Stimulated activated CD4-positive, alpha-beta T cell treated with anti-CD3 and anti-CD28 coated beads, TNF-alpha, amount 100 ng/mL, for 1 hour (primary cell): ENCODE measurements at regions not wholly inside any gene's neighbourhood (a gene's known extent, or its start where the extent isn't known, plus 50 kb on each side); places are given as distances from the start of the nearest gene placed in this dataset.
"Not testable (repeated sequence)": the region's sequence is repeated elsewhere in the genome, so short reads cannot be mapped to it uniquely, and the experiment has no call there.

Experiments
- DNase-seq, 3 donors: peaks; one replicate each; pipeline ENCODE4 v3.0.0-alpha.2; 2020; ENCODE audit warnings: low read depth in 3 of 3, low spot score in 1 of 3

DNA sequence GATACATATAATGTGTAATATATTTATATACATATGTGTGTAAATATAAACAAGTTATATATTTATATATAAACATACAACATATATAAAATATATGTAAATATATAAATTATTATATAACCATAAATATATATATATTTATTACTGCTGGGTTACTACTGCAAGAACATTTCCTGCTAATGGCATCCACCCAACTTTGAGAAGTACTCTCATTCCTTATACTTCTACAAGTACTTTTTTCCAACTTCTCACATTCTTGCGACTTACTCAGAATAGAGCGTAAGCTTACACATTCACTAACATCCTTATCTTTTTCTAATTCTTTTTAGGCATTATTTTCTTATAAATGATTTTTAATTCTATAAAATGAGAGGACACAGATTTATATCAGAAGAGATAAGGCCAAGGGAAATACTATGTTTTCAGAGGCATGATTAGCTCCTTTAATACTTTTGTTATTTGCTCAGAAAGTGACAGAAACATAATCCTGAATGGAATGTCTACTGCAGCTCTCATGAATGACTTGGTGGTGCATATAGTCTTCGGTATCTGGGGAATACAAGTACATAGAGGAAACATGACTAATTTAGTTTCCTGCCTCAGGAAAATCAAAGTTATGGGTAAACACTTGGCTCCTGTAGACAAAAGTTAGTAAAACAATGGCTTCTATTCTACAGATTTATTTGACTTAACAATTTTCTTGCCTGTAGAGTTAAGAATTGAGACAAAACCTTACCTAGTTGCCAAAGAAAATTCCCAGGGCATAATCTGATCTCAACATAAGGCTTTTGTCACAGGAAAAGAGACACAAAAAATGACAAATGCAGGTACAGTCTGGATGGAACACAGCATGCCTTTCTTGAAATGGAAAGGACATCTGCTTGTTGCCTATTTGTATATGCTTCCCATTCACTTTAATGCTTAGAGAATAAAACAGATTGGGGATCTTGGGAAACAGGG, 453.9 kb downstream of the SQOR start:
- DNase-seq: no peak

DNA sequence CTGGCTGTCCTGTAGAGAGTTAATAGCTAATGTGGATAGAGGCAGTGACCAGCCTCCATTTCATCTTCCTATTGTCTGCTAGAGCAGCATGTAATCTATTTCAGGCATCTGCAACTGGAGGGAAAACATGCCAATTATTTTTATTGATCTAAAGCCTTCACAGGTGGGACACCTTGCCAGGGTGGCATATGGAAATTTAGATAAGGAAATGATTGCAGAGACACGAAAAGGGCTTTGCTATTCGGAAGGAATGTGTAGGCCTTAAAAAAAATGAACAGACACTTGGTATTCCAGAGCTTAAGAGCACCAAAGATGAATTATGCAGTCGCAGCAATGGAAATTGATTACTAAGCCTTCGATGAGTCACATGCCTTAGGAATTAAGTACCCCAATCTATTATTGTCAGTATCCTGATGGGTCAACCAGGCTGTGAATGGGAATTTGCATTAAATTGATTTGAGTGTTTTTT, 454.7 kb downstream of the SQOR start:
- no peak for DNase-seq

DNA sequence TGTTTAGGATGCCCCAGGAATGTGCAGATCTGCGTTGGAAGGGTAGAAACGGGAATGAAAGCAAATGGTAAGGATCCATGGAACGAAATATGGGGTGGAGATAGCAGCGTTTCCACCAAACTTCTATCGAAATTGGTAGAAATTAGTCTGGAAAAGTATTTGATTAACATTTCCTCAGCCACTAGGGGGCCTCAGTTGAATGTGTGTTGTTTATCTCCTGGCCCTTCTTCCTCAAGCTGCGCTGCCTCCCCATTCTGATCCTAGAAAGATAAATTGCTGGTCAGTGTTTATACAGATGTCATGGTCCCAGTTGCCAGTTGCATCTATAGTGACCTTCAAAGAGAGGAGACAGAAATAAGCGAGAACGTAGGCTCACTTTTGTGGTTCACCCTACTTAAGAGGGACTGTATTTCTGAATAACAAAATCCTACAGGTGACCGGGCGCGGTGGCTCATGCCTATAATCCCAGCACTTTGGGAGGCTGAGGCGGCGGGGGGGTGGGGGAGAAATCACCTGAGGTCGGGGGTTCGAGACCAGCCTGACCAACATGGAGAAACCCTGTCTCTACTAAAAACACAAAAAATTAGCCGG, 457.1 kb downstream of the SQOR start:
- DNase-seq: no peak

DNA sequence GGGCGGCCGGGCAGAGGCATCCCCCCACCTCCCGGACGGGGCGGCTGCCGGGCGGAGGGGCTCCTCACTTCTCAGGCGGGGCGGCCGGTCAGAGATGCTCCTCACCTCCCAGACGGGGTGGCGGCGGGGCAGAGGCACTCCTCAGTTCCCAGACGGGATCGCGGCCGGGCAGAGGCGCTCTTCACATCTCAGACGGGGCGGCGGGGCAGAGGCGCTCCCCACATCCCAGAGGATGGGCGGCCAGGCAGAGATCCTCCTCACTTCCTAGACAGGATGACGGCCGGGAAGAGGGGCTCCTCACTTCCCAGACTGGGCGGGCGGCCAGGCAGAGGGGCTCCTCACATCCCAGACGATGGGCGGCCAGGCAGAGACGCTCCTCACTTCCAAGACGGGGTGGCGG, 463.2 kb downstream of the SQOR start:
- not testable (repeated sequence) for DNase-seq

GRCh38 chr15:46110755-46111154, 475.9 kb downstream of the SQOR start:
- DNase-seq: no peak

- no peak for DNase-seq
These were observed 476.9 kb downstream of the SQOR start for GRCh38 chr15:46111730-46112129.

DNA sequence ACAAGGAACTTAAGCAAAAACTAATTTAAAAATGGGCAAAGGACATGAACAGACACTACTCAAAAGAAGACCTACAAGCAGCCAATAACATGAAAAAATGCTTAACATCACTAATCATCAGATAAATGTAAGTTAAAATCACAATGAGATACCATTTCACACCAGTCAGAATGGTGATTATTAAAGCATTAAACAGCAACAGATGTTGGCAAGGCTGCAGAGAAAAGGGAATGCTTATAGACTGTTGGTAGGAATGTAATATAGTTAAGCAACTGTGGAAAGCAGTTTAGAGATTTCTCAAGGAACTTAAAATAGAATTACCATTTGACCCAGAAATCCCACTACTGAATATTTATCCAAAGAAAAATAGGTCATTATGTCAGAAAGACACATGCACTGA, 482.2 kb downstream of the SQOR start:
- DNase-seq: no peak

- no peak for DNase-seq
These were observed 485.9 kb downstream of the SQOR start for GRCh38 chr15:46120713-46121112.

DNA sequence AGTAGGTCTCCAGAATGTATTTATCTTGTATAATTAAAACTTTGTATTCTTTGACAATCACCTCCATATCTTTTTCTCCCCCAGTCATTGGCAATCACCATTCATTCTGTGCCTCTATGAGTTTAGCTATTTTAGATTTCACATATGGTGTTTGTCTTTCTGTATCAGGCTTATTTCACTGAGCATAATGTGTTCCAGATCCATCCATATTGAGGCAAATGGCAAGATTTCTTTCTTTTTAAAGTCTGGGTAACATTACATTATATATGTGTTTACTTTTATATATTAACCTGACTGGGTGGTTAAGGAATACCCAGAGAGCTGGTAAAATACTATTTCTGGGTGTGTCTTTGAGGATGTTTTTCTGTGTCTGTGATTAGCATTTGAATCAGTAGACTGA, 486.6 kb downstream of the SQOR start:
- DNase-seq: no peak

GRCh38 chr15:46126581-46126980, 491.8 kb downstream of the SQOR start:
- no peak for DNase-seq

DNA sequence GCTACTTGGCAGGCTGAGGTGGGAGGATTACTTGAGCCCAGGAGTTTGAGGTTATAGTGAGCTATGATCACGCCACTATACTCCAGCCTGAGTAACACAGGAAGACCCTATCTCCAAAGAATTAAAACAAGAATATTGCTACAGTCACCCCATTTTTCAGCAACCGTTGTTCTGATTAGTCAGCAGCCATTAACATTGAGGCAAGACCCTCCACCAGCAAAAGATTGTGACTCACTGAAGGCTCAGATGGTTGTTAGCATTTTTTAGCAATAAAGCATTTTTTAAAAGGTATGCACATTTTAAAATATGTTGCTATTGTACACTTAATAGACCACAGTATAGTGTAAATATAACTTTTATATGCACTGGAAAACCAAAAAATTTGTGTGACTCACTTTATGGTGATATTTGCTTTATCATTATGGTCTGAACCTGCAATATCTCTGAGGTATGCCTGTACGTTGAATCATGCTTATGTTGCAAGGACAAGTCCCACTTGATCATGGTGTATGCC, 492.6 kb downstream of the SQOR start:
- no peak for DNase-seq

- DNase-seq: no peak
These were observed 494.3 kb downstream of the SQOR start for GRCh38 chr15:46129145-46129544.

- DNase-seq: no peak
These were observed 497.0 kb downstream of the SQOR start for GRCh38 chr15:46131876-46132275.

- DNase-seq: no peak
These were observed 502.6 kb downstream of the SQOR start for GRCh38 chr15:46137443-46137842.

GRCh38 chr15:46146002-46146401, 511.2 kb downstream of the SQOR start:
- DNase-seq: no peak

- DNase-seq: no peak
These were observed 512.1 kb downstream of the SQOR start for GRCh38 chr15:46146915-46147314.

DNA sequence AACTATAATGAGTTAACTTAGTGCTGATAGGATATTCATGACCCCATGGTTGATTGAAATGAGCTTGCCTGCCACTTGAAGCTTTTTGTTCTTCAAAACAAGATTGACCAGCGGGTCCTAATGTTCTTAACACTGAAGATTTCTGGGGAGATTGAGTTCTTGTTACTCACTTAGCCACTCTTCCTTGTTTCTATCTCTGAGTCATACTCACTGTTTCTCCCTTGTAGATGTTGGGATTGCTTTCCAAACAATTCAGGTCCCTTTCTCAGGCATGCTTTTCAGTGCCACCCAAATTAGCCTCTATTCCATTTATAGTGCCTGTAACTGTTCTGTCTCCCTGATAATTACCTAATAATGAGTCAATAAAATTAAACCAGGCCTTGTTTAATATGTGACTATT, 517.0 kb downstream of the SQOR start:
- DNase-seq: no peak

GRCh38 chr15:46166750-46167149, 531.9 kb downstream of the SQOR start:
- no peak for DNase-seq

DNA sequence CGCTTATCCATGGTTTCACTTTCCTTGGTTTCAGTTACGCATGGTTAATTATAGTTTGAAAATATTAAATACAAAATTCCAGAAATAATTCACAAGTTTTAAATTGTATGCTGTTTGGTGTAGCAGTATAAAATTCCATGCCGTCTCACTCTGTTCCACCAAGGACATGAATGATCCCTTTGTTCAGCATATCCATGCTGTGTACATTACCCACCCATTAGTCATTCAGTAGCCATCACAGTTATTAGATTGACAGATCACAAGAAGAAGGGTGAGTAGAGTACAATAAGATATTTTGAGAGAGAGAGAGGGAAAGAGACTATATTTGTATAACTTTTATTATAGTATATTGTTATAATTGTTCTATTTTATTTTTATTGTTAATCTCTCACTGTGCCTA, 535.5 kb downstream of the SQOR start:
- no peak for DNase-seq

GRCh38 chr15:46174122-46174521, 539.3 kb downstream of the SQOR start:
- DNase-seq: no peak

DNA sequence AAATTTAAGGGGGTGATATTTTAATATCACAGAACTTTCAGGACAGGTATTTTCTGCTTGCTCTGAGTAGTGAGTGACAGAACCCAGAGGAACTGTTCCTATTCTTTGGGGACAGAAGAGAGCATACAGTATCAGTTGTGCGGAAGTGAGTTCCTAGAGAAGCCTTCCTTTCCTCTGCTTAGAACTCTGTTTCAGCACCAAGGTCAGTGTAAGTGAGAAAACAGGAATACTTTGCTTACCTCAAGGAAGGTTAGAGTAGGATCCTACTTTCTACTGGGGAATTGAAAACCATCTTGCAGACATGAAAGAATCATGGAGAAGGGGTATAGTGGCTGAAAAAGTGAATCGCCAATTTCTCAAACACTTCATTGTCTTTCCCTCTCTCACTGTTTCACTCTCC, 542.4 kb downstream of the SQOR start:
- DNase-seq: no peak

- DNase-seq: no peak
These were observed 543.3 kb downstream of the SQOR start for GRCh38 chr15:46178138-46178537.
